Chondrocyte (in vitro differentiated cells): ENCODE measurements at regions not wholly inside any gene's neighbourhood (a gene's known extent, or its start where the extent isn't known, plus 50 kb on each side); places are given as distances from the start of the nearest gene placed in this dataset.

ENCODE experiments used
- DNase-seq: peaks from one replicate; pipeline ENCODE4 v3.0.0; 2021; ENCODE audit warnings: mixed read lengths, low spot score
- H3K27ac Mint-ChIP-seq: one replicate; pipeline ENCODE4 v1.8.0; 2021; ENCODE audit warnings: mild to moderate bottlenecking, moderate library complexity, mixed read lengths; ENCODE audit not compliant: unreplicated experiment
- H3K27me3 Mint-ChIP-seq: 2 replicates; pipeline ENCODE4 v1.8.0; 2021; ENCODE audit warnings: low read depth, mixed read lengths
- H3K36me3 Mint-ChIP-seq: 2 replicates; pipeline ENCODE4 v1.8.0; 2021; ENCODE audit warnings: low read depth, mixed read lengths
- H3K4me1 Mint-ChIP-seq: 2 replicates; pipeline ENCODE4 v1.8.0; 2021; ENCODE audit warnings: low read depth, mild to moderate bottlenecking, mixed read lengths
- H3K4me3 Mint-ChIP-seq: one replicate; pipeline ENCODE4 v1.8.0; 2021; ENCODE audit warnings: mild to moderate bottlenecking, moderate library complexity, mixed read lengths; ENCODE audit not compliant: unreplicated experiment
- H3K9me3 Mint-ChIP-seq: 2 replicates; pipeline ENCODE4 v1.8.0; 2021; ENCODE audit warnings: low read depth, mixed read lengths
- TF ChIP-seq, protein P1 (sequence below): fragments of 200-600 bp; sonication (generic); IDR thresholded peaks from 2 replicates; pipeline ENCODE4 v1.5.0; 2021; ENCODE audit warnings: antibody characterized with exemption, mild to moderate bottlenecking, moderate library complexity

DNA sequence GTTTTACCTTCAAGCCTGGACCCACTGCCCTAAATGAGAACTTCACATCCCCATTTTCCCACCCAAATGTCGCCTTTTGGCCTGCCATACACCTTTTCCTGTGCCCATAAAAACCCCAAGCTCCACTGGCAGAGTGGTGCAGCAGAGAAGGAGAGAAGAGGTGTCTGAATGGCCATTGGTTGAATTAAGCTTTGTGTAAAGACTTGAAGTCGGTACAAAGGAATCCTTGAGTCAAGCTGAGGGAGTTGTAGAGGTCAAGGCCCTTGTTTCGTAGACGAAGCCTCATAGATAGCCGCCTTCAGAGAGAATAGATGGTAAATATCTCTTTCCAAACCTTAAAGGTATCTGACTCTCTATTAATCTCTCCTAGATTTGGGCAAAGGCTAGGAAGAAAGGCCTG lies 1479.2 kb upstream of the PRR20A start:
- no peaks in the 10 kb centered on the region for H3K4me1 Mint-ChIP-seq
- H3K4me3 Mint-ChIP-seq, result no peak overlapping the region

GRCh38 chr13:55664178-55664577 lies 1476.5 kb upstream of the PRR20A start:
- no peak overlapping the region for H3K4me3 Mint-ChIP-seq
- no peak for DNase-seq
- no peak overlapping the region for H3K27ac Mint-ChIP-seq
- H3K9me3 Mint-ChIP-seq, result peaks cover 5% of the 10 kb centered on the region
- H3K27me3 Mint-ChIP-seq, result peaks cover 18% of the 10 kb centered on the region
- no peaks in the 10 kb centered on the region for H3K36me3 Mint-ChIP-seq
- TF ChIP-seq, protein P1, sequence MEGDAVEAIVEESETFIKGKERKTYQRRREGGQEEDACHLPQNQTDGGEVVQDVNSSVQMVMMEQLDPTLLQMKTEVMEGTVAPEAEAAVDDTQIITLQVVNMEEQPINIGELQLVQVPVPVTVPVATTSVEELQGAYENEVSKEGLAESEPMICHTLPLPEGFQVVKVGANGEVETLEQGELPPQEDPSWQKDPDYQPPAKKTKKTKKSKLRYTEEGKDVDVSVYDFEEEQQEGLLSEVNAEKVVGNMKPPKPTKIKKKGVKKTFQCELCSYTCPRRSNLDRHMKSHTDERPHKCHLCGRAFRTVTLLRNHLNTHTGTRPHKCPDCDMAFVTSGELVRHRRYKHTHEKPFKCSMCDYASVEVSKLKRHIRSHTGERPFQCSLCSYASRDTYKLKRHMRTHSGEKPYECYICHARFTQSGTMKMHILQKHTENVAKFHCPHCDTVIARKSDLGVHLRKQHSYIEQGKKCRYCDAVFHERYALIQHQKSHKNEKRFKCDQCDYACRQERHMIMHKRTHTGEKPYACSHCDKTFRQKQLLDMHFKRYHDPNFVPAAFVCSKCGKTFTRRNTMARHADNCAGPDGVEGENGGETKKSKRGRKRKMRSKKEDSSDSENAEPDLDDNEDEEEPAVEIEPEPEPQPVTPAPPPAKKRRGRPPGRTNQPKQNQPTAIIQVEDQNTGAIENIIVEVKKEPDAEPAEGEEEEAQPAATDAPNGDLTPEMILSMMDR, result no peak
- no peaks in the 10 kb centered on the region for H3K4me1 Mint-ChIP-seq

More for the DNA sequence above, 1479.2 kb upstream of the PRR20A start:
- H3K27ac Mint-ChIP-seq, result no peak overlapping the region
- peaks cover 33% of the 10 kb centered on the region for H3K27me3 Mint-ChIP-seq
- TF ChIP-seq, protein P1, result no peak
- peaks cover 5% of the 10 kb centered on the region for H3K9me3 Mint-ChIP-seq
- no peaks in the 10 kb centered on the region for H3K36me3 Mint-ChIP-seq
- DNase-seq, result no peak

DNA sequence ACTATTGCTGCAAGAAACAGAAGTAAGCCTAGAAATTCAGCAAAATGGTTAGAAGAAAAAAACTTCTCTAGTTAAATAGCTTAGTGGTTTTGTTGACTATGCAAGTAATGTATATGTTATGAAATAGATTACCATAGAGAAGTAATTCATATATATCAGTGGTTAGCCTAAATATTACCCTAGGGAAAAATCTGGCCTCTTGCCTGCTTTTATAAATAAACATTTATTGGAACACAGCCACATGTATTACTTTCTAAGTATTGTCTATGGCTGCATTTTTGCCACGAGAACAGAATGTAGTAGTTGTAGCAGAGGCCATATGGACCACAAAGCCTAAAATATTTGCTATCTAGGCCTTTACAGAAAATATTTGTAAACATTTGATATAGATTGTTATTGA lies 1471.7 kb upstream of the PRR20A start:
- no peak overlapping the region for H3K27ac Mint-ChIP-seq
- TF ChIP-seq, protein P1, result no peak
- H3K9me3 Mint-ChIP-seq, result peaks cover 10% of the 10 kb centered on the region
- H3K4me1 Mint-ChIP-seq, result no peaks in the 10 kb centered on the region
- H3K36me3 Mint-ChIP-seq, result no peaks in the 10 kb centered on the region
- H3K4me3 Mint-ChIP-seq, result no peak overlapping the region
- DNase-seq, result no peak
- H3K27me3 Mint-ChIP-seq, result no peaks in the 10 kb centered on the region

GRCh38 chr13:55673910-55674309 lies 1466.8 kb upstream of the PRR20A start:
- H3K4me1 Mint-ChIP-seq, result no peaks in the 10 kb centered on the region
- TF ChIP-seq, protein P1, result no peak
- H3K27me3 Mint-ChIP-seq, result peaks cover 3% of the 10 kb centered on the region
- H3K9me3 Mint-ChIP-seq, result peaks cover 4% of the 10 kb centered on the region
- H3K27ac Mint-ChIP-seq, result no peak overlapping the region
- H3K4me3 Mint-ChIP-seq, result no peak overlapping the region
- no peaks in the 10 kb centered on the region for H3K36me3 Mint-ChIP-seq
- DNase-seq, result no peak

- Mint-ChIP-seq H3K9me3 (no peaks in the 10 kb centered on the region), H3K27ac (no peak overlapping the region), H3K36me3 (no peaks in the 10 kb centered on the region), H3K27me3 (peaks cover 4% of the 10 kb centered on the region), H3K4me3 (no peak overlapping the region), H3K4me1 (no peaks in the 10 kb centered on the region)
- DNase-seq, result no peak
- TF ChIP-seq, protein P1, result no peak
These were observed 1457.9 kb upstream of the PRR20A start for GRCh38 chr13:55682776-55683175.
